Activated T-cell treated with anti-CD3 and anti-CD28 coated beads for 48 hours (primary cell): ENCODE measurements at regions not wholly inside any gene's neighbourhood (a gene's known extent, or its start where the extent isn't known, plus 50 kb on each side); places are given as distances from the start of the nearest gene placed in this dataset.
"Not testable (repeated sequence)": the region's sequence is repeated elsewhere in the genome, so short reads cannot be mapped to it uniquely, and the experiment has no call there.

ENCODE experiments used
- DNase-seq: peaks from one replicate; pipeline ENCODE4 v3.0.0-alpha.2; 2020; ENCODE audit warnings: low read depth

DNA sequence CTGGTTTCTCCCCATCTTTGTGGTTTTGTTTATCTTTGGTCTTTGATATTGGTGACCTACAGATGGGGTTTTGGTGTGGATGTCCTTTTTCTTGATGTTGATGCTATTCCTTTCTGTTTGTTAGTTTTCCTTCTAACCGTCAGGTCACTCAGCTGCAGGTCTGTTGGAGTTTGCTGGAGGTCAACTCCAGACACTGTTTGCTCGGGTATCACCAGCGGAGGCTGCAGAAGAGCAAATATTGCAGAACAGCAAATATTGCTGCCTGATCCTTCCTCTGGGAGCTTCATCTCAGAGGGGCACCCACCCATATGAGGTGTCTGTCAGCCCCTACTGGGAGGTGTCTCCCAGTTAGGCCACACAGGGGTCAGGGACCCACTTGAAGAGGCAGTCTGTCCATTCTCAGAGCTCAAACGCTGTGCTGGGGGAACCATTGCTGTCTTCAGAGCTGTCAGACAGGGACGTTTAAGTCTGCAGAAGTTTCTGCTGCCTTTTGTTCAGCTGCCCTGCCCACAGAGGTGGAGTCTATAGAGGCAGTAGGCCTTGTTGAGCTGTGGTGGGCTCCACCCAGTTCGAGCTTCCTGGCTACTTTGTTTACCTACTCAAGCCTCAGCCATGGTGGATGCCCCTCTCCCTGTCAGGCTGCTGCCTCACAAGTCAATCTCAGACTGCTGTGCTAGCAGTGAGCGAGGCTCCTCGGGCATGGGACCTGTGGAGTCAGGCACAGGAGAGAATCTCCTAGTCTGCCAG lies 94.8 kb upstream of the BNIP2 start:
- DNase-seq = not testable (repeated sequence)

DNA sequence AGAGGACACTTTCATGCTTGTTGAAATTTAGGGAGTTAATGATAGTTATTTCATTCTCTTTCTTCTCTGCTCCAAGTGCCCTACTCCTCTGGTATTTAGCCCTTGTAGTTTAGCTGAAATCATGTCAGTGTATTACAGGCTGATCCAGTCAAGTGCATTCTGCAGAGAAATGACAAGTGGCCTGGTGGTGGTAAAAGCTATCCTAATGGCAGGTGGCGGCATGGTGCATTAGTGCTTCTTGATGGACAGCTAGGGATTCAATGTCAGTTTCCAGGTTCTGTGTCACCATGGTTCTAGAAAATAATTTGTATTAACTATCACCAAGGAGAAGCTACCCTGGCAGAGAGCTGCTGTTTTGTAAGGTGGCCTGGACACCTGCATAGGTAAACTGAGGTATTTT lies 90.0 kb upstream of the BNIP2 start:
- no peak for DNase-seq

DNA sequence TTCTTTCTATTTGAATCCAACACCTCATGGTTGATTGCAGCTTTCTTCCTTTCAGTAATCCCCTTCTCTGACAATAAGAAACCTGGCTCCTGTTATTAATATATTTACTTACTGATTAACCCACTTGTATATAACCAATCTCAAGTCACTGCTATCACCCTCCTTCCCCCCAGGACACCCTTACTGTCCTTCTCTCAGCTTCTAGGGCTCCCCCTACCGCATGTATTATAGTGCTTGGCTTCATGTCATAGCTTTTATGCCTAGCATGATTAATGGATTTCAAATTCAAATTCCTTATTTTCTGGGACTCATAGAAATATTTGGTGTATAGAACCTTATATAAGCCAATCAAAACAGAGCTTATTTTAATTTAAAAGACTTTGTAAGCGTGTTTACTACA lies 75.7 kb upstream of the BNIP2 start:
- no peak for DNase-seq

DNA sequence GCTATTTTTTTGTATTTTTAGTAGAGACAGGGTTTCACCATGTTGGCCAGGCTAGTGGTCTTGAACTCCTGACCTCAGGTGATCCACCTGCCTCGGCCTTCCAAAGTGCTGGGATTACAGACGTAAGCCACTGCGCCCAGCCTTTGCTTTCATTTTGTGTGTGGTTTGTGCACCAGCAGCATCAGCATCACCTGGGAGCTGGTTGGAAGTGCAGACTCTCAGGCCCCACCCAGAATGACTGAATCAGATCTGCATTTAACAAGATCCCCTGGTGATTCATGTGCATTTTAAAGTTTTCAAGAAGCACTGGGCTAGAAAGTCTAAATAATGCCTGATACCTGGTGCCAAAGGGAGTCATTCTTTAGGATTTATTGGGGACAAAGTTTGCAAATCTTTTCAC lies 73.4 kb upstream of the BNIP2 start:
- DNase-seq = no peak

DNA sequence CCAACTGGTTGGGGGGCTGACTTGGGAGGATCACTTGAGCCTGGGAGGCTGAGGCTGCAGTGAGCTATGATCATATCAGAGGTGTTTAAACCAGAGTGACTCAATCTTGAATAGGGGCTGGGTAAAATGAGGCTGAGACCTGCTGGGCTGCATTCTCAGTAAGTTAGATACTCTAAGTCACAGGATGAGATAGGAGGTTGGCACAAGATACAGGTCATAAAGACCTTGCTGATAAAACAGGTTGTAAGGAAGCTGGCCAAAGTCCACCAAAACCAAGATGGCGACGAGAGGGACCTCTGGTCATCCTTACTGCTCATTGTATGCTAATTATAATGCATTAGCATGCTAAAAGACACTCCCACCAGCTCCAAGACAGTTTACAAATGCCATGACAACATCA lies 71.1 kb upstream of the BNIP2 start:
- not testable (repeated sequence) for DNase-seq

DNA sequence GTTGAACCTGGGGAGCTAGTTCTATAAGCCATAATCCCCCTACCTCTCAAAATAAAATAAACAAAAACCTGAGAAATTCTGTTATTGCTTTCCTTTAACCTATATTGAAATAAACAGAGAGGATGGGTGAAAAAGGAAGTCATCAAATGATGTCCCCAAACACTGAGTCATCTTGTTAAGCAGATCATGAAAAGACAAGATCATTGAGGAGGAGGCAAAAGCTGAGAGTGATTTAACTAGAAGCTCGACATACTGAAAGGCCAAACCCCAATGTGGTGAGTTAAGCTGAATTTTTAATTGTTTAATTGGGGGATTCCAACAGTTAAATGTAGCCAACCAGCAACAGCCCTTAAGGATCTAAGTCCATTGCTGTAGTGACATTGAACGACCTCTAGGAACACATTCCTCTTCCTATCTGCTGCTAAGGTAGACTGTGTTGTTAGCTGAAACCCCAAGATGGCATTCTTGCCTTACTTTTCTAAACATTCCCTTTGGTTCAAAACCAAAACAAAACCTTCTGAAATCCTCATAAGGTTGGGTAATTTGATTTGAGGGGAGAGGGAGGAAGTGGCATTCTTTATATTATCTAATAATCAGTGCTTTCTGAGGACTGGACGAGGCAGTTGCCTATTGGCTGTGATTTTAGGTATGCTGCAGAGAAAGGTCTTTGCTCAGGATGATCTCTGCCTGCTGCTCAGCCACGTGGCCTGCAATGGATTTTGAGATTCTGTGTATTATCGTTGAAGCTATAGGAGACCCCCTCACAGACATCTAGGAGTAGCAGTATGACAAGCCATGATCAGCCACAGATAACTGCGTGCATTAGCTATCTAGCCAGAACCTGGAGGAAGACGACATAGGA lies 62.7 kb upstream of the BNIP2 start:
- DNase-seq = no peak

DNA sequence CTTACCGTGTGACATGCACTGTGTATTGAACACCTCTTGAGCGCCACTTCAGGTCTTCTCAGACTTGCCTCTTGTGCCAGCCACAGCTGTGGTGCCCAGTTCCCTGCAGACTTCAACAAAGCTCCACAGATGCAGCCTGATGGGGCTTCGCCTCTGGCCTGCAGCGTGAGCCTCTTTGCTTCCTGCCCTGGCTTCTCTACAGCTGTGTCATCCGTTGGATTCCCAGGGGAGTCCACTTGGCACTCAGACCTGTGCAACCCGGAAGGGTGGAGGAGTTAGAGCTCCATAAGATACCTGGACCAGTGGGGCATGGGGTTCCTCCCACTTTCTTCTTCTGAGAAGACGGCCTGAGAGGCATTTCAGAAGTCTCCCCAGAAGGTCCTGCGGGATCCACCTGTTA lies 57.7 kb upstream of the BNIP2 start:
- no peak for DNase-seq

DNA sequence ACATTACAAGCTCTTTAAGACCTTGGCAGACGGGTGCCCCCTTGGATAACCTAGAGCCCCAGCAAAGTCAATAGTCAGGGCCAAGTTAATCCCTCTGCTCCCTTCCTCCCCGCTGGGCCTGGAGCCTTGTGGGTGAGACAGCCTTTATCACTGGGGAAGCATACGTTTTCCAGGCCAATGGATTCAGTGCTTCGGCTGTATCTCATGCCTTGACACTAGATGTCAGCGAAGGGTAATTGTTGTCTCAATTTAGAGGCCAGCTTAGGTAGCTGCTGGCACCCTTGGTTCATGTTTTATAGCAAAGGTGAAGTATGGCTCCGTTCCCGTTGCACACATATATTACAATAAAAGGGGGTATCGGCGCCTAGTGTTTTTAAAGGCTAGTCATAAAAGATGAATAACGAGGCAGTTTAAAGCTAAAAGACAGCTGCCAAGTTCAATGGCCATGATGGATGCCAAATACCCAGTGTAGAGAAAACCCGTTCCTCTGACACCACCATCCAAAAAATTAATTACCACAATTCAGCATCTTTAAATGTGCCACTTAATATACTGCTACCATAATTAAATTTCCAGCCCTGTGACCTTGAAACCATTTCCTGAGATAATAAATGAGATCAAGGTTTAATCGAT lies 52.3 kb upstream of the BNIP2 start:
- DNase-seq = no peak

DNA sequence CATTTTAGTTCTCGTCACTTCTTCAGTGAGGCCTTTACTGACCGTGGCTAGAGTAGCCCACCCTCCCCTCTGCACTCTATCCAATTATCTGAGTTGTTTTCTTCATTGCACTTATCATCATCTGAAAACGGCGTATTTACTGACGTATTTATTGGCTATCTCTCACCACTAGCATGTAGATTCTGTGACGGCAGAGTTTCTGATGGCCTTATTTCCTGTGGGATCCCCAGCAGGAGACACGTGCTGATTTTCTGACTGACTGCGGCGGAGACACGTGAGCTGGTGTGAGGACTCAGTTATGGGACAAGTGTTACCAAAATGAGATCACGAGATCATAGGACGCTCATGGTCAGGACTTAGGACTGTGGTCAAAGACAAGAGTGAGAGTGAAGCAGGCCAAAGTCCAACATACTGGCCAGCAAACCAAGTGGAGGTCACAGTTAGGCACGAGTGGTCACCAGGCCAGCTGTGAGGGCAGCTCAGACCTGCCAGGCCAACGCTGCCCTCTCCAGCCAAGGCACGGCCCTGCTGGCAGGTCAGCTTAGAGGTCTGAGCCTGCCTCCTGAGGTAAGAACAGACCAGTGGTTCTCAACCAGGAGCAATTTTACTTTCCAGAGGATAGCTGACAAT lies 50.6 kb upstream of the BNIP2 start:
- no peak for DNase-seq
